HG03280 (cell line): ENCODE measurements at regions not wholly inside any gene's neighbourhood (a gene's known extent, or its start where the extent isn't known, plus 50 kb on each side); places are given as distances from the start of the nearest gene placed in this dataset.

Experiments
- ATAC-seq: cut with Tn5 transposase; IDR thresholded peaks from one replicate; pipeline ENCODE4 v1.9.1; 2021; ENCODE audit warnings: mild to moderate bottlenecking, moderate library complexity; ENCODE audit not compliant: unreplicated experiment

DNA sequence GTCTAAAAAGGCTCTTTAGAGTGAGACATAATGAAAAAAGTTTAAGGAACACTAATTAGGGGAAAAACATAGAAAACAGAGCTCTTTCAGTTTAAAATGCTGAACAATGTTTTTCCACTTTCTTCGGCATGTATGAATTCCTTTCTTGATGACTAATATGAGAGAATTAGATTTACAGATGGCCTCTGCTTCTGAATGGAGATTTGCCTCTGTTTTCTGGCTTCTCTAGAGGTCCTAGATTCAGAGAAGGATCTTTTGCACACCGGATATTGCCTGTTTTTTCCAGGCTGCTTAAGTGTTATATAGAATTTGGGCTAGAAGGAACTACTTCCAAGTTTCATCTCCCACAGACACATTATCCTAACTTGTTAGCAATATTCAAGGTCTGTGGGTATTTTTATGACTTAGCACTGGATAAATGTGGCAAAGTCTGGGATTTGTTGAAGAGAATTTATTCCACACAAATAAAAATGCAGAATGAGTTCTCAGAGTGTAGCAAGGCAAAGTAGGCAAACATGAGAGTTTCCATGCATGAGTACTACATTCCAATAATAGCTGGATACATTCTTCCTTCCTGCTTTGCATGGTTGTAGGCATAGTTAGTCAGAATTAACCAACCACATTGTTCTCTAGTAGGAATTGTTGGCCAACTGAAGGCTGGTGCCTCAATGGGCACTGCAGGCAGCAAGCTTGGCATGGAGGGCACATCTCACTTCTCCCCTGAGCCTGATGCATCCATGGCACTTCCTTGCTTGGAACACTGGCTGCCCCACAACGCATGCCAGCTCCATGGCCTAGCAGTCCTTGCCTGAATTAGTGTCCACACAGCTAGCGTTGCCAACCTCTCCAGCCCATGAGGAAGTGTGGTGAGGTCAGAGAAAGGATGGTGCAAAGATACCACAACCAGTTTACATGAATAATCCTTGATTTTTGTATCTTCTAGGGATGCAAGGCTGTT is 224.2 kb downstream of the CLIC5 start:
- no peak for ATAC-seq

DNA sequence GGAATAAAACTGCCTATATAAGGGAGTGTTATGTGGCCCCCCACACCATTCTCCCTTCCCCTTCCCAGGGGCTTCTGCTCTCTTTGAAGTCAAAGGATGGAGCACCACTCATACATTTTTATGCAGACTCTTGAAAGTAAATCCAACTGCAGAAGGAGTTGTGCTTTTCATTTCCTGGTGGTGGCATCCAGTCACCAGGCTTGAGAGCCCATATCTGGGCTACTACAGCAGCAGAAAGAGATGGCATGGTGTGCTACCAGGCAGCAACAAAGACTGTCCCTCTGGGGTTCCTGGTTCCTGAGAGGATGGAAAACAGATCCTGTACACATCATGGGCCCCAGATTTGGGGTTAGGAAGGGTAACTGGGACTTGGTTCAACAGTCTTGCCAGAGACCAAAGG is 226.4 kb downstream of the CLIC5 start:
- no peak for ATAC-seq

DNA sequence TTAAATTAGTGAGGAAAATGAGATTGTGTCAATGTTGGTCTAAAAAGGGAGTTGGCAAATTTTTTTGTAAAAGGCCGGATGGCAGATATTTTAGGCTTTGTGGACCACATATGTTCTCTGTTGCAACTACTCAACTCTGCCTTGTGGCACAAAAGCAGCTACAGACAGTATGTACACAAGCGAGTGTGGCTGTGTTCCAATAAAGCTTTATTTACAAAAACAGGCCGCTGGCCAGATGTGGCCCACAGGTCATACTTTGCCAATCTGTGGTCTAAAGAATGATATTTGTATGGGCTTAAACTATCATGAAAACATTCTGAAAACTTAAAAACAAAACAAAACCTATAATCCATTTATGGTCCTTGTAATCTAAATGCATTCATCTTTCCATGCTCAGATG is 228.3 kb downstream of the CLIC5 start:
- no peak for ATAC-seq

DNA sequence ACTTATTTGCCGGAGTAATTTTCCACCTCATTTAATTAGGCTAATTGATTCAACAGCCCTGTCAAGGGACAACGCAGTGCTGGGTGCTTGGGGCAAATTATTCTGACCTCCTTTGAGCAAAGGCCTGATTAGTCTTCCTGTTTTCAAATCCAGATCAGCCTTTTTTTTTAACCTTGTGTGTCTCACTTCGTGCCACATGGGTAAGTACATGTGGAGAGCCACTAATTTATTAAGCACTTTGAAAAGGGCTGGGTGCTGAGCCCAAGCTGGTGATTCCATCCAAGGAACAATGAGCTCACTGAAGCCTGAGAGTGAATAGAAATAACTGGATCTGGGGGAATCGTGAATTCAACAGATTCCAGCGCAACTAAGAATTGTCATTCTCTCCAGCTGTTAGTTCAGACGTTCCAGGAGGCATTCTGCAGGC is 229.3 kb downstream of the CLIC5 start:
- no peak for ATAC-seq

DNA sequence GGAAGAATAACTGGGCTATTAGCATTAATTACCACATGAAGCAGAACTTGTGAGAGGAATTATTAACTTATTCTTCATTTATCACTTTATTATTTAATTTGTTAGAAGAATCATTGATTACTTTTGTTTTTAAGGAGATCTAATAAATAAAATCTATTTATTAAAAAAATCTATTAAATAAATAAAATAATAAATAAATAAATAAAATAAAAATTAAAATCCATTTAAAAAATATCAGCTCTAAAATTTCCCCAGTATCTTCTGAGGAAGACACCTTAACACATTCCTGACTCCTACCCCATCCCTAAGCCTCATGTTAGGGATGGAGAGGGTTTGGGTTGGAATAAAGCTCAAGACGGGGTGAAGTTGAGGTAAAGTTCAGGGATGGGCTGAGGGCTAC is 231.4 kb downstream of the CLIC5 start:
- no peak for ATAC-seq

DNA sequence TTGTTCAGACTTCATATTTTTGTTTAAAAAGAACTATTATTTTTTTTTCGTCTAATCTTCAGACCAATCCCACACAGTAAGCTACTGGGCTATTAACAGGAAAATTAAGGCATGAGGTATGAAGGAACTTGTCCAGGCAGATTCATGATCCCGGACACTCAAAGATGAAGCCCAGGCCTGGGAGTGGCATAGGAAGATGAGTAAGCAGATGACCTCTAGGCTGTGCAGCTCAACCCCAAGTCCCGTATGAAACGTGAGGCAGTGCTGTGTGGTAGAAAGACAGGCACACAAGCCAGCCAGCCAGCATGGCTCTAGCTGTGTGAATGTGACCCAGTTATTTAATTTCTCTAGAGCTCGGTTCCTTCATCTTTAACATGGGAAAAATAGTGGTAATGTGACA is 231.9 kb downstream of the CLIC5 start:
- ATAC-seq, result no peak

DNA sequence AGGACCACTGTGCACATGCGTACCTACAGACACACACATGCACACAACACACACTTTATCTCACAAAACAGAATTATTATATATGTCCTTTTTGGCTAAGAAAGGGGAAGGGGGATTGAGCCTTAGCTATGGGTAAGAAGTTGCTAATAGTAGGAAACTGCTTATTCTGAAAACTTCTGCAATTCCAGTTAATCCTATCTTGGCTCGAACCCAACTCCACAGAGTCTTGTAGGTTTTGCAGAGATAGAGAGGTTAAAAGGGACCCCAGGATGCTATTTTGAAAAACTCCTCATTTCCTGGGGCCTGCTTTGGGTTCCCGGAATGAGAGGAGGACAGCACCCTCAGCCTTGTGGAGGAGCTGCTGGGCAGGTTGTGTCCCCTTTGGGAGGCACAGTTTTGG is 233.8 kb downstream of the CLIC5 start:
- no peak for ATAC-seq

DNA sequence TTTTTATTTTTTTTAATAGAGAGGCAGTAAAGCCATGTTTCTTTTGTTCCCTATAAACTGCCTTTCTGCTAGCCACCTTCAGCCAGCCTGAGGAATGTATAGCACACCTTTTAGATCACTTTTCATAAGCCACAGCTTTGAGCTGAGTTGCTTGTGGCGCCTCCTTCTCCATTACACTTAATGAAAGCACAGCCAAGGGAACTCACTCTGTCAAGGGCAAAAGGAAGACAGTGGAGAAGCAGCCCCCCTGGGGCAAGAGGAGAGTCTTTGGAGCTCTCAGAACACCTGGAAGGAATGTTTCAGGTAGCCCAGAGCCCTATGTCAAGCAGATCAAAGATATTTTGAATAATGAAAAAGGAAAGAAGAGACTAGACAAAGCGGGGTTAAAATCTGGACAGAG is 235.1 kb downstream of the CLIC5 start:
- no peak for ATAC-seq

DNA sequence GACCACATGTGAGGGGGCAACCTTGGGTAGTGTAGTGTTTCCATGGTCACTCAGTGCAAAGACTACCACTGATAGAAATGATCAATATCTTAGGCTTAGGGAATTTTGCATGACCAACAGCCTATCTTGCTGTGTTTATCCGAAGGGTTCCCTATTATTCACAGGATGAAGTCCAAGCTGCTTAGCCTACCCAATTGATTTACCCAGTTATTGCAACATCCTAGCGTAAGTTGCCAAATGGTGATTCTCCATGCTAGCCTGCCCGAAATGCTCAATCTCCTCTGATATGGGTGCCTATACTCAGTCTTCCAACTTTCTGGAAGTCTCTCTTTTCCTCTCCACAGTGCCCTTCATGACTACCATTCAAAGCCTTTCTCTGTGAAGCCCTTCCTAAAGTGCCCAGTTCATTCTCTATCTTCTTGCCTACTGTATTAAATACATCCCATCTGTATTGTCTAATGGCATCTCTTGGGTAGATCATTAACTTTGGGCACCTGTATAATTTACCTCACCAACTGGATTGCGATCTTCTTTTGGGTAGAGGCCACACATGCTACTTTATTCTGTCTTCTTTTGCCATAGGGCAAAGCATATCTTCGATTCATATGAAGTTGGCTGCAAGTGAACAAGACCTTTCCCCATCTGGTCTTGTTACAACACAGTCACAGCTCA is 240.5 kb downstream of the CLIC5 start:
- ATAC-seq, result no peak

DNA sequence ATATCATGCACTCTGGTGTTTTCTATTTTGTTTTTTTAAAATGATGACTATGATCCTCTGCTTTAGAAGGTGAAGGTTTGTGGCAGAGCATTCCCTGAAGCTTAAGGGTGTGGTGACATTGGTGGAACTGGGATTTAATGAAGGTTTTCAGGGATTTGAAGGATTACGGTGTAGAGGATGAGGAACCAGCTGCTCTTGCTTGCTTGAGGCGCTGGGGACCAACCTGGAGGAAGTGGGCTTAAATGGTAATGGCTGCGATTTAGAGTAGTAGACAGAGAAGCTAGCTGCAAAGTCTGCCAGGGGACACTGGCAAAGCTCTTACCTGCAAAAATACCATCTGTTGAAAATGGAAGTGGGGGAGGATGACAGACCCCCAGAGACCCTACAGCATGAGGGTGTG is 241.8 kb downstream of the CLIC5 start:
- ATAC-seq, result no peak

DNA sequence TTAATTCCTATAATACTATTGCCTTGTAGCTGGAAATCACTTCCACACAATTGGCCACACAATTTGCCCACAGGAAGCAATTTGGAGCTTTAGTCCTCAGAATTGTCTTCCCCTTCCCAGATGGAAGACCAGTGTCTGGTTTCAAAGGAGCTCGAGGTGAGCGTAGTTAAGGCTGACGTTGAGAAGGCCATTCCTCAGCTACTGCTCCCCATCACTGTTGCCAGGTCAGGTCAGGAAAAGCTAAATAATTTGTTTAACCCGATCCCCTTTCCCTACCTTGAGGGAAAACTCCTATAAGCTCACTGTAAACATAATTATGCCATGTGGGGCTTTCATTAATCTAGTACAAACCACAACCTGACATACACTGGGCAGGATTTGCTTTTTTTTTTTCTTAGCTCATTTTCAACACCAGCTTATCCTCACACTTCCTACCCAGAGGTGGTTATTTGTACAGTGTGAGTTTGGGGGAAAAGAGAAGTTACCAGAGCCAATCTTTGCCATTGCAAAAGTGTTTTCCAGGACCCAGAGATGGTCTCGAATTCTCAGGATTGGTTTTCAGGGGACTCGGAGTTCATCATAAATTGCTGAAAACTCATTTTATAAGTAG is 242.7 kb downstream of the CLIC5 start:
- no peak for ATAC-seq

DNA sequence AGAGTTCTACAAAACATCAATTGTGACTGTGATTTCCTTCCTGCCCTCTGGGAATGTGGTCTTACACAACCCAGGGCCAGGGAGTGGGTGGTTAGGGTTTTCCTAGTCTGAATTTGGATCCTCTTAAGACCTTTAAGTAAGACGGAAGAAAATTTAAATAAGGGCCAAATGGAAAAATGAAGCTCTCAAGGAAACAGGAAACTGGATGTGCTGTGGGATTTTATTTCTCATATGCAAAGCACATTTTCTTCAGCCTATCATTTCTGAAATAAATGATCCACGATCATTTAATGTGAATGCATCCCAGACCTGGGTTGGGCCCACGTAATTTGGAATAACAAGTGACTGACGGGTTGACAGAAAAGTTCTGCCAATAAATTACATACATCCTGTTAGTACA is 243.6 kb downstream of the CLIC5 start:
- ATAC-seq, result no peak

DNA sequence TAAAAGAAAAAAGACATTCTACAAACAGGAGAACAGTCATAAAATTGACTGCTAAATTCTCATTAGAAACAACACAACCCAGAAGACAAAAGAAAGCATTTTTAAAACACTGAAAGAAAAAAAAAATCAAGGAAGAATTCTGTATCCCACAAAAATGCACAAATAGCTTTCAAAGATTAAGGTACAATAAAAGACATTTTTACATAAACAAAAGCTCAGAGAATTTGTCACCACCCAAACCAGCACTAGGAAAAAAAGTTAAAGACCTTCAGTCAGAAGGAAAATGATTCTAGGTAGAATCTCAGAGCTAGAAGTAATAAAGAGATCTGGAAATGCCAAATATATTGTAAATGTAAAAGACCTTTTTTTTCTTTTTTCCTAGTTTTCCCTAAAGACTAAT is 252.4 kb downstream of the CLIC5 start:
- no peak for ATAC-seq

DNA sequence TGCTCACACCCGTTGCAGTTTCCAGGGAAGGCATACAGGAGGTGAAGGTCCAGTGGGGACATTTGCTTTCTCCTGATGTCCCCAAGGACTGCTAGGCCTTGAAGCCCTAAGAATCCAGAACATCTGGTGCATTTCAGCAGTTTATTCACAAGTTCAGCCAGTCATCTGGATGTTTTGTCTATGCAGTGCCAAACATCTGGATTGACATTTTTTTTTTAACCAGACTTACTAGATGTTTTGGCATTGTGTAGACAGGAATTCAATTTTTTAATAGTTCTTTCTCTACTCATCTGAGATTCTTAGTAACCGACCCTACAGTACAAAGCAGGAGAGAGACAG is 256.2 kb downstream of the CLIC5 start:
- no peak for ATAC-seq

DNA sequence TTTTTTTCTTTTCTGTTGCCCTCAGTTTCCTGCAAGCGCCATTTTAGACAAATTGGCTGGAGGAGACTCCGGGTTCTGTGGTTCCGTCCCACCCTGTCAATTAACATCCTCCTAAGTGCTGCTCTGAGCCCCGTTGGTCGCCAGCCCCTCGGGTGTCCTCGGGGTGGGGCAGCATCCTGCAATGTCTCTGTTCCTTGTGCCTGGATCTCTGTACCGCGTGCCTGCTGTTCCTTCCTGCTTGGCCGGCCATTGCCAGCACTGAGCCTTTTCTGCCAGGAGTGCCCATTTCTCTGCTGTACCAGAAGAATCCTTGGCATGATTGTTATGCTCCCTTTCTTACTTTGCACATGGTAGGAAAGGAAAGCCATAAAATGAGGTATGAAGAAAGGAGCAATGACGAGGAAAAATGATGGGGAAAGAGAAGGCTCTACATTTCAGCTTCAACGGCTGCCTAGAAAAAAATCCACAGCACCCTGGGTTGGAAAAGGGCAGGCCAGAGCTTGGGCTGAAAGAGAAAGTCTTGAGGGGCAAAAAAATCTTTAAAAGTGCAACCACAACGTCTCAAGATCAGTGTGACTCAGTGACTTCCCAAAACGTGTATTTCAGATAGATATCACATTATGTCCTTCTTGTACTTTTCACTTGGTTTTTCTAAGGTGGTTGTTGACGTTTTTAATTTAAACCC is 256.7 kb downstream of the CLIC5 start:
- ATAC-seq, result no peak

DNA sequence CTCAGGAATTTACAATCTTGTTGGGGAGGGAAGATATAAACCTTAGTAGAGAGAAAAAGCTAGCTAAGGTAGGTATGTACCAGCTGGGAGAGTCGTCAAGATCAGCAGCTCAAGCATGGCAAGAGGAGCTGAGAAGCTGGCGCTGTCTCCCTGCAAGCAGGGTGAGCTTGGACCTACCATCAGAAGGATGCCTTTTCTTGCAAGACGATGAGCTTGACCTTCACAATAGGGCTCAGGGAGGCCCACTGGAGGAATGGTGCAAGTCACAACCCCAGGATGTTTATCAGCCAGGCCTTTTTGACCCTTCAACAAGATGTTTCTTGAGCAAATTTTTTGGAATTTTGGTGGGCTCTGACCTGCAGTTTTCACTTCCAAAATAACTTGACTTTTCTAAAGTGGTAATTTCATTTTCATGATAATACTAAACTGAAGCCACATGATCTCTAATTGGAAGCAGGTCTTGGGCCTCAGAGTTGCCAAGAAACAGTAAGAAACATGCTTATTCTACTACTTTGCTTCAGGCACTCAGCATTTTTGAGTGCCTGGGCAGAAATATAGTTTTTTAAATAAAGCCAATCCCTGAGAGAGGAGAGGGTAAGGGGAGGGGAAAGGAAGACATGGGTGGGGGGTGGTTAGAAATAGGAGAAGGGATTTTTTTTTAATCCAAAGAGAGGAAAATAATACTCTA is 258.1 kb downstream of the CLIC5 start:
- ATAC-seq, result no peak

DNA sequence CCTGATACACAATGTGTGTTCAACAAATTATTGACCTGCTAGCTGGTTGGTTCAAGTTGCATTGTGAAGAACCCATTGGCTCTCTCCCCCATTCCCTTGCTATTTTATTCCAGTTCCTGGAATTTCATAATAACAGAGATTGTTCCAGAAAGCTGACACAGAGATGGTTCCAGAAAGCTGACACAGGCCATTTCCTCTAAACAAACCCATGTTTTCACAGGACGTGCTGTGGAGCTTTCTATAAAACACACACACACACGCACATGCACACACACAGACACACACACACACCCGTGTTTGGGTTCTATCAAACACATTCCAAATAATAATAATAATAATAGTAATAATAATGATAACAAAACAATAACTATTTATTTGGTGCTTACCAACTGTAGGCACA is 259.1 kb downstream of the CLIC5 start:
- no peak for ATAC-seq

DNA sequence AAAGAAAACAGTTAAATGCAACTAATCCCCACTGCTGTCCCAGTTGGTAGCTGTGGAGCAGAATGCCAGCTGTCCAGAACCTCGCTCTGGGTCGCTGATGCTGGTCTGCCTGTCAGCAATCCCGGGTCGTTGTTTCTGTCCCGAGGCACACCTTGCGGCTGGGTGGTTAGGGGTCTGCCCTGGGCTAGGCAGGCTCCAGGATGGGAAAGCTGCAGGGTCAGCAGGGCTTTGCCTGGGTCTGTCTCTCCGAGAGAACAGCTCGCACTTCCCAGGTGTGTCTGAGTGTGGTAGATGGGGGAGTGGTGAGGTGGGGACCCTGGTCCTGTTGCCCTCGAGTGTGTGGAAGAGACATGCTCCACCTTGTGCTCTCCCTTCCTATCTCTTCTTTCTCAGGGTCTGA is 261.2 kb downstream of the CLIC5 start:
- ATAC-seq, result no peak

DNA sequence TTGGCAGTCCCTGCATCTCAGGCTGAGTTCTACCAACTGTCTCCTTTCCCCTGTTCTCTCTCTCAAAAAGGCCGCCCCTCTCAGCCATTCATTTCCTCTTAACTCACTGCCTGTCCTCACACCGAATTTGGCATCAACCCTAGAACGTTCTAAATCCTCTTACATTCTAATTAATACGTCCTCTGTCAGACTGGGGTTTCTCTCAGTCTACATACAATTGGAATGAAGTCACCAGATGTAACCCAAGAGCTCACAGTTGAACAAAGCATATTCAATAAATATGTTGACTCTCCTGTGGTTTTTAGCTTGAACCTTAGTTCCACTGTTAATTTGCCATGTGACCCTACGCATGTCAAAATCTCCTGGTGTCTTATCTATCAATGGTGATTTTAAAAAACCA is 269.6 kb downstream of the CLIC5 start:
- ATAC-seq, result no peak

DNA sequence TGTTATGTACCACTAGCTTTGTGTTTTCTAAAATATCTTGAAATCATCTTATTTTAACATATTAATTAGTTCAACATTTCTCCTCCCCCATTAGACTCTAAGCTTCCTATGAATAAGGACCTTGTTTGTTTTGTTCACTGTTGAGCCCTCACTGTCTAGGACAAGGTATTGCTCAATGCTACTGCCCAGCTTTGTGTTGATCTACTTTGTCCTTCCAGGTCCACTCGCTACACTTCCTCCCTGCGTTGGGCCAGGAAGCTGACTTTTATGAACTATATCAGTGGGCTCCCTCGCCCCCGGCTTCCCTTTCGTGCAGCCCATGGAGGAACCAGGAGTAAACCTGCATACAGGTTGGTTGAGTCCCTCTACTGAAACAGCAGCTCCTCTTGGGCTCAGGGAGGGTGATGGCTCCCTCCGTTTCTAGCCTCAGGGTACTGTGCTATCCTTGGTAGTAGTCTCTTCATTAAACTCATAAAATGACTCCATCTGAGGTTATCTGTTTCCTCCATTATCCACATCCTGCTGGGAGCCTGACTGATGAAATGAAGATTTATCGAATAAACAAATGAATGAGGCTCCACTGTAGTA is 272.5 kb downstream of the CLIC5 start:
- no peak for ATAC-seq

DNA sequence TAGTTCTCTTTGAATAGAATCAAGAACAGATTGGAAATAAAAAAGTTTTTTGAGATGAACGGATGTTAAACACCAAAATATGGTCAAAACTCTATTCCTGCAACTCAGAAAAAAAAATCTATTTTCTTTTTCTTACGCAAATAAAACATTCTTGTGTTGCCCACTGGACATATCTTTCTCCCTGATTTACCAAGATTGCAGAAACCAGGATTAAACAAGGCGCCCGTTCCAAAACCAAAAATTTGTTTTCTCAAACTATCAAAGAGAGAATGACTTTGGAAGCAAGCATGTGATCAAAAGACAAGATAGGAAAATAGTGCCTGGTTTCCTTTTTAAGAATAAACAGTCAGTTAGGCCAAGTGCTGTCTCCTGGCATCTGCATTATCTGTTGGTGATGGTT is 273.1 kb downstream of the CLIC5 start:
- ATAC-seq, result no peak
